GM23248 (cell line): ENCODE measurements at regions not wholly inside any gene's neighbourhood (a gene's known extent, or its start where the extent isn't known, plus 50 kb on each side); places are given as distances from the start of the nearest gene placed in this dataset.

ENCODE experiments used
- EZH2 ChIP-seq: fragments of 200-600 bp; sonication (generic); IDR thresholded peaks from 2 replicates; pipeline ENCODE4 v1.6.1; 2018; ENCODE audit warnings: antibody characterized with exemption, mild to moderate bottlenecking; ENCODE audit not compliant: insufficient read depth, poor library complexity, severe bottlenecking
- EZH2phosphoT487 ChIP-seq: fragments of 200-600 bp; sonication (generic); IDR thresholded peaks from 2 replicates; pipeline ENCODE4 v1.6.1; 2018; ENCODE audit warnings: antibody characterized with exemption, moderate library complexity, mild to moderate bottlenecking, low read depth; ENCODE audit not compliant: insufficient read depth

DNA sequence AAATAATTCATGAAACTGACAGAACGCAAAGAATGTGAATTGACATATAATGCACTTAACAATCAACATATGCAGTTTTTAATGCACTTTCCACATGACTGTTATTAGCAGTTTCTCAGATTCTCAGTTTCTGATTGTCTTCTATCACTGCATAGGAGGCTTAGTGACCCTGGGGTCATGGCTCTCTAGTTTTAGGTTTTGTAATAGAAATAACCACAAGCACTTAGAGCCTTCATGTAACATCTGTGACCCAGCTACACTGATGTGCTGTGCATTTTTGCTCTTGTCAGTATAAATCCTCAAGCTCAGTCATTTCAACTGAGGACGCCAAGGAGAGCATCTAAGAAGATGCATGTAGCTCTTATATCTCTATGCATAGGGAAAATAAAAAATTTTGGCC lies 163.1 kb upstream of the IZUMO3 start:
- no peak for TF ChIP-seq EZH2phosphoT487
- TF ChIP-seq EZH2, result no peak
